KMS-11 (cell line): ENCODE measurements at regions not wholly inside any gene's neighbourhood (a gene's known extent, or its start where the extent isn't known, plus 50 kb on each side); places are given as distances from the start of the nearest gene placed in this dataset.

Source experiments
- H2AFZ ChIP-seq: fragments of 200-600 bp; sonication (generic); 2 replicates; pipeline ENCODE4 v1.6.1; 2016; ENCODE audit warnings: antibody characterized with exemption, mixed run types, low read depth
- H3K27ac ChIP-seq: fragments of 200-600 bp; sonication (generic); 2 replicates; pipeline ENCODE4 v1.6.1; 2016; ENCODE audit warnings: mild to moderate bottlenecking, mixed run types
- H3K27me3 ChIP-seq: fragments of 200-600 bp; sonication (generic); 2 replicates; pipeline ENCODE4 v1.6.1; 2017; ENCODE audit warnings: mild to moderate bottlenecking, low read depth, mixed run types, moderate library complexity; ENCODE audit not compliant: insufficient read depth
- H3K36me3 ChIP-seq: fragments of 200-600 bp; sonication (generic); 2 replicates; pipeline ENCODE4 v1.6.1; 2017; ENCODE audit warnings: mild to moderate bottlenecking, mixed run types; ENCODE audit not compliant: insufficient read depth
- H3K4me1 ChIP-seq: fragments of 200-600 bp; sonication (generic); 2 replicates; pipeline ENCODE4 v1.6.1; 2016; ENCODE audit warnings: mild to moderate bottlenecking, low read depth, mixed run types; ENCODE audit not compliant: poor library complexity, severe bottlenecking
- H3K4me2 ChIP-seq: fragments of 200-600 bp; sonication (generic); 2 replicates; pipeline ENCODE4 v1.7.0; 2016; ENCODE audit warnings: mild to moderate bottlenecking, mixed run types
- H3K4me3 ChIP-seq: fragments of 200-600 bp; sonication (generic); IDR thresholded peaks from 2 replicates; pipeline ENCODE4 v1.6.1; 2017; ENCODE audit warnings: low read depth, low read length, mixed read lengths; ENCODE audit not compliant: insufficient read depth
- H3K79me2 ChIP-seq: fragments of 200-600 bp; sonication (generic); 2 replicates; pipeline ENCODE4 v1.6.1; 2016; ENCODE audit warnings: low read depth, mixed run types; ENCODE audit not compliant: insufficient read depth
- H3K9ac ChIP-seq: fragments of 200-600 bp; sonication (generic); 2 replicates; pipeline ENCODE4 v1.6.1; 2016; ENCODE audit warnings: mild to moderate bottlenecking, mixed run types
- H4K20me1 ChIP-seq: fragments of 200-600 bp; sonication (generic); 2 replicates; pipeline ENCODE4 v1.6.1; 2016; ENCODE audit warnings: mild to moderate bottlenecking, mixed run types; ENCODE audit not compliant: insufficient read depth
- TF ChIP-seq, protein P1 (sequence below): fragments of 200-600 bp; sonication (generic); conservative IDR thresholded peaks from 2 replicates; pipeline ENCODE4 v1.6.1; 2017; ENCODE audit warnings: low read depth, mild to moderate bottlenecking, antibody characterized with exemption, low read length, moderate library complexity, mixed read lengths

DNA sequence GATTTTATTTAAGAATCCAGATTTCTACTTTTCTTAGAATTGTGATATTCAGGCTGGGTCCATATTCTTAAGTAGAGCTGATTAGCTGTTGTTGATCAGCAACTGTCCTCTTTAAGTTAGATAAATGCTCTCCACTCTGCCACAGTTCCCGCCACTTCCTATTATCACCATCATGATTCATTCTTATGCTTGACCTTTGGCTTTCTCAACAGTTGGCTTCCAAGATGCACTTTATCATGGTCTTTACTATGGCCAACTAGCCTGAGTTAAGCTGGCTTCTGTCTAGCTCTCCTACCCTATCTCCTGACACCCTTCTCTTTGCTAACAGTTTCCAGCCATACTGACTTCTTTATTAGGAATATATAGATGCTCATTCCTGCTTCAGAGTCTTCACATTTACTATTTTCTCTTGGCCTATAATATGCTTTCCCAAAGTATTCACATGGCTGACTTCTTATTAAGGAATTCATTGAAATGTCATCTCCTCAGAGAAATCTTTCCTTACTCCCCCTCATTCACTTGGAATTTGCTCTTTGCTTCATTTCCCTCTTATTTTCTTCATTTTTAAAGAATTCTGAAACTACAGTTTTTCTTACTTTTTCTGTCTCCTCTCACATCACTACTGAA lies 149.0 kb upstream of the IGF1 start:
- no peaks in the 10 kb centered on the region for H4K20me1 ChIP-seq
- H3K36me3 ChIP-seq: no peaks in the 10 kb centered on the region
- H3K4me3 ChIP-seq: no peak overlapping the region
- no peak overlapping the region for H2AFZ ChIP-seq
- no peaks in the 10 kb centered on the region for H3K4me1 ChIP-seq
- TF ChIP-seq, protein P1, sequence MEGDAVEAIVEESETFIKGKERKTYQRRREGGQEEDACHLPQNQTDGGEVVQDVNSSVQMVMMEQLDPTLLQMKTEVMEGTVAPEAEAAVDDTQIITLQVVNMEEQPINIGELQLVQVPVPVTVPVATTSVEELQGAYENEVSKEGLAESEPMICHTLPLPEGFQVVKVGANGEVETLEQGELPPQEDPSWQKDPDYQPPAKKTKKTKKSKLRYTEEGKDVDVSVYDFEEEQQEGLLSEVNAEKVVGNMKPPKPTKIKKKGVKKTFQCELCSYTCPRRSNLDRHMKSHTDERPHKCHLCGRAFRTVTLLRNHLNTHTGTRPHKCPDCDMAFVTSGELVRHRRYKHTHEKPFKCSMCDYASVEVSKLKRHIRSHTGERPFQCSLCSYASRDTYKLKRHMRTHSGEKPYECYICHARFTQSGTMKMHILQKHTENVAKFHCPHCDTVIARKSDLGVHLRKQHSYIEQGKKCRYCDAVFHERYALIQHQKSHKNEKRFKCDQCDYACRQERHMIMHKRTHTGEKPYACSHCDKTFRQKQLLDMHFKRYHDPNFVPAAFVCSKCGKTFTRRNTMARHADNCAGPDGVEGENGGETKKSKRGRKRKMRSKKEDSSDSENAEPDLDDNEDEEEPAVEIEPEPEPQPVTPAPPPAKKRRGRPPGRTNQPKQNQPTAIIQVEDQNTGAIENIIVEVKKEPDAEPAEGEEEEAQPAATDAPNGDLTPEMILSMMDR: no peak
- no peak overlapping the region for H3K9ac ChIP-seq
- H3K27ac ChIP-seq: no peak overlapping the region
- H3K4me2 ChIP-seq: no peak overlapping the region
- H3K79me2 ChIP-seq: no peaks in the 10 kb centered on the region
- no peaks in the 10 kb centered on the region for H3K27me3 ChIP-seq

DNA sequence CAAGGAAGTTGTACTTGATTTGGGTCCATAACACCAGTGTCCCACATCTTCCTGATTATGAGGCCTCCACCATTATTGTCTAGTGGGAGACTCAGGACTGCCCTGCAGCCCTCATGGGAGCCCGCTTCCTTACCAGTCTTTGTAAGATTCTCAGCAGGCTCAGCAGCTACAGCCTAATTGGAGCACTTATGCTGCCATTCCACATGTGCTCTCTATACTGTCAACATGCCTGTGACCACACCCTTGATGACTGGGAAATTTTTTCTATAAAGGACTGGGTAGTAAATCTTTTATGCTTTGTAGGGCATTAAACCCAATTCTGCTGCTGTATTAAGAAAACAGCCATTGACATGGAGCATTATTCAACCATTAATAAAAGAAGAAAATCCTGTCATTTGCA lies 145.5 kb upstream of the IGF1 start:
- H3K4me3 ChIP-seq: no peak overlapping the region
- H4K20me1 ChIP-seq: no peaks in the 10 kb centered on the region
- no peaks in the 10 kb centered on the region for H3K36me3 ChIP-seq
- no peak overlapping the region for H3K9ac ChIP-seq
- no peak overlapping the region for H3K4me2 ChIP-seq
- H3K4me1 ChIP-seq: no peaks in the 10 kb centered on the region
- TF ChIP-seq, protein P1: no peak
- no peak overlapping the region for H2AFZ ChIP-seq
- H3K27me3 ChIP-seq: no peaks in the 10 kb centered on the region
- H3K27ac ChIP-seq: no peak overlapping the region
- no peaks in the 10 kb centered on the region for H3K79me2 ChIP-seq

DNA sequence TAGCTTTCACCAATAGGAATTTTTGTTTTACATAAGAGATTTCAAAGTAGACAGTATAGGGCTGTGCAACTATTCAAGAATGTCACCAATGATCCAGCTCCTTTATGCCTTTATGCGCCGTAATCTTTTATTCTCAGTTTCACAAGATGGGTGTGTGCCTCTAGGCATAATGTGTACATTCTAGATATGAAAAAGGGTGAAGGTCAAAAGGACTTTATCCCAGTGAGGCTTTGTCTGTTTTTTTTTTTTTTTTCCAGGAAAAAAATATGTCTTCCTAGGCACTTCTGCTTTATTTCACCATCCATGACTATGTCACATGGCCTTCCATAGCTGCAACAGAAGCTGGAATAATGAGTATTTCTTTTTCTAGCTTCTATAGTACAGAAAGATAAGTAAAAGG lies 142.3 kb upstream of the IGF1 start:
- H3K4me3 ChIP-seq: no peak overlapping the region
- TF ChIP-seq, protein P1: no peak
- no peak overlapping the region for H3K9ac ChIP-seq
- no peaks in the 10 kb centered on the region for H3K79me2 ChIP-seq
- H3K27ac ChIP-seq: no peak overlapping the region
- H4K20me1 ChIP-seq: no peaks in the 10 kb centered on the region
- H3K27me3 ChIP-seq: no peaks in the 10 kb centered on the region
- no peak overlapping the region for H2AFZ ChIP-seq
- H3K4me2 ChIP-seq: no peak overlapping the region
- H3K36me3 ChIP-seq: no peaks in the 10 kb centered on the region
- no peaks in the 10 kb centered on the region for H3K4me1 ChIP-seq

DNA sequence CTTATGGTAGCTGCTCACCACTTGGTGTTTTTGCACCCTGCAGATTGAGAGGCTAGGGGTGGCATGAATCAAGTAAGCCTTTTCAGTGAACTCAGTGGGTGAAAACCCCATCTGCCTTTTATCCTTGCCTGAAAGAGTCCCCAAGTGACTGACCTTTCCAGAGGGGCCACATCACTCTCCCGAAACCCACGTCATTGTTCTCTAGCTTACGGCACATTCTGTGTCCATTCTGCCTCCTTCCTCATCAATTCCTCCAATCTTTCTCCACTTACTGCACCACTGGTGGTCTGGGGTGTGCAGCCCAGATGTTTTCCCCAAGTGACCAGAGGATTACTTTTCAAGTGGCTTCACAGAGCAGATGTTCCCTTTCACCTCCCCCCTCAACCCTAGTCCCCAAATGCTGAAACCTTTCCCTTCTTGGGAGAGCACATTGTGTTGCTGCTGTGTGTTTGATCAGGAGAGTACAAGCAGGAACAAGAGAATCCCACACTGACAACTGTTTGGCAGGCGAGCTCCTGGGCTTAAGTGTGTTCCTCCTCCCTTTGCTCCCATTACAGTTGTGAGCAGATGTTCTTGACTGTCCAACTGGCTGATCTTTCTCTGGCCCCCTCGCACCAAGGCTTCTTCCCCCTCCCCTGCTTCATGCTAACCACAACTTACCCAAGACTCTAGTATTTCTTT lies 138.0 kb upstream of the IGF1 start:
- no peaks in the 10 kb centered on the region for H3K27me3 ChIP-seq
- no peak overlapping the region for H3K4me2 ChIP-seq
- TF ChIP-seq, protein P1: no peak
- H4K20me1 ChIP-seq: no peaks in the 10 kb centered on the region
- H3K79me2 ChIP-seq: no peaks in the 10 kb centered on the region
- no peaks in the 10 kb centered on the region for H3K4me1 ChIP-seq
- H3K9ac ChIP-seq: no peak overlapping the region
- H3K4me3 ChIP-seq: no peak overlapping the region
- H2AFZ ChIP-seq: no peak overlapping the region
- no peaks in the 10 kb centered on the region for H3K36me3 ChIP-seq
- H3K27ac ChIP-seq: no peak overlapping the region
